ENCODE measurements at regions not wholly inside any gene's neighbourhood (a gene's known extent, or its start where the extent isn't known, plus 50 kb on each side); places are given as distances from the start of the nearest gene placed in this dataset.

- TF ChIP-seq CTCF (IDR thresholded peaks at IDR 0.05; ENCODE audit: borderline replicate concordance, extremely low read depth, low read length, poor library complexity, severe bottlenecking) (no peak), EZH2 (IDR thresholded peaks at IDR 0.05; ENCODE audit: borderline replicate concordance, low read depth, low read length, severe bottlenecking) (no peak)
Observed at GRCh38 chr3:87627316-87627715, 350.9 kb upstream of the POU1F1 start.

All from DND-41 (cell line).